H1 (cell line): ENCODE measurements at regions not wholly inside any gene's neighbourhood (a gene's known extent, or its start where the extent isn't known, plus 50 kb on each side); places are given as distances from the start of the nearest gene placed in this dataset.

Source experiments
- CTCF ChIA-PET: fragments of 300-600 bp; sonication (Branson Sonifier 250); formaldehyde crosslinking; loops from one replicate; lab custom pipeline; 2021; ENCODE audit not compliant: partially characterized antibody; lab: Charles Lee
- POLR2A ChIA-PET: fragments of 300-600 bp; sonication (Branson Sonifier 250); formaldehyde crosslinking; loops from one replicate; lab custom pipeline; 2021; ENCODE audit warnings: inconsistent platforms; ENCODE audit not compliant: partially characterized antibody; lab: Charles Lee
- DNase-seq, 2 experiments: peaks; one replicate each; pipeline versions ENCODE4 v3.0.0 to v3.0.0-alpha.2; 2010 to 2022; ENCODE audit warnings: low spot score in 2 of 2, low read depth in 1 of 2, mixed read lengths in 1 of 2
- FAIRE-seq: peaks from 2 replicates; lab custom pipeline; 2011; peaks lifted over from hg19 to GRCh38; lab: Jason Lieb, UNC
- H2AFZ ChIP-seq: 2 replicates; pipeline ENCODE4 v1.8.1; 2012; ENCODE audit warnings: low read length, inconsistent platforms
- H2AK5ac ChIP-seq: 2 replicates; pipeline ENCODE4 v1.6.1; 2013; ENCODE audit warnings: low read depth, low read length
- H2BK120ac ChIP-seq: replicated peaks from 2 replicates; pipeline ENCODE3; 2013; ENCODE audit warnings: low read depth, low read length, inconsistent platforms
- H2BK12ac ChIP-seq: 2 replicates; pipeline ENCODE4 v1.6.1; 2013; ENCODE audit warnings: low read depth, low read length
- H2BK15ac ChIP-seq: 2 replicates; pipeline ENCODE4 v1.6.1; 2013; ENCODE audit warnings: low read length
- H2BK20ac ChIP-seq: 2 replicates; pipeline ENCODE4 v1.6.1; 2013; ENCODE audit warnings: low read length
- H2BK5ac ChIP-seq: 2 replicates; pipeline ENCODE4 v1.6.1; 2013; ENCODE audit warnings: low read depth, low read length
- H3K14ac ChIP-seq: 2 replicates; pipeline ENCODE4 v1.6.1; 2013; ENCODE audit warnings: inconsistent platforms; ENCODE audit not compliant: insufficient read length
- H3K18ac ChIP-seq: 2 replicates; pipeline ENCODE4 v1.6.1; 2013; ENCODE audit warnings: low read length; ENCODE audit errors: extremely low read depth
- H3K23ac ChIP-seq: 2 replicates; pipeline ENCODE4 v1.6.1; 2013; ENCODE audit warnings: inconsistent platforms; ENCODE audit not compliant: insufficient read length
- H3K23me2 ChIP-seq: 2 replicates; pipeline ENCODE4 v1.6.1; 2013; ENCODE audit warnings: low read depth, low read length
- H3K27ac ChIP-seq: 2 replicates; pipeline ENCODE4 v1.6.1; 2011; ENCODE audit warnings: low read depth, low read length, inconsistent platforms
- H3K27me3 ChIP-seq, 4 experiments: replicated peaks in 1 of 4; 1 replicate in 1 of 4; 2 replicates in 3 of 4; pipeline versions ENCODE4 v1.6.1 to v1.8.1; 2011 to 2013; ENCODE audit warnings: low read length in 3 of 4, mild to moderate bottlenecking in 3 of 4, inconsistent platforms in 2 of 4, mixed read lengths in 2 of 4, moderate library complexity in 1 of 4; ENCODE audit not compliant: control insufficient read depth in 3 of 4, insufficient read depth in 3 of 4; ENCODE audit errors: extremely low read depth in 1 of 4
- H3K36me3 ChIP-seq, 4 experiments: 2 replicates each; pipeline versions ENCODE4 v1.6.1 to v1.8.1; 2011 to 2013; ENCODE audit warnings: mild to moderate bottlenecking in 4 of 4, low read length in 3 of 4, moderate library complexity in 2 of 4, control low read depth in 1 of 4, inconsistent platforms in 1 of 4; ENCODE audit not compliant: insufficient read depth in 4 of 4, control insufficient read depth in 2 of 4
- H3K4ac ChIP-seq: replicated peaks from 2 replicates; pipeline ENCODE3; 2013; ENCODE audit warnings: low read length, low read depth, mixed read lengths, inconsistent platforms; ENCODE audit not compliant: insufficient read length
- H3K4me1 ChIP-seq, 4 experiments: replicated peaks in 1 of 4; 1 replicate in 1 of 4; 2 replicates in 3 of 4; pipeline versions ENCODE4 v1.6.1 to v1.8.1; 2011 to 2013; ENCODE audit warnings: low read length in 3 of 4, inconsistent platforms in 2 of 4, mixed read lengths in 1 of 4; ENCODE audit not compliant: insufficient read depth in 4 of 4, control insufficient read depth in 3 of 4
- H3K4me2 ChIP-seq, 2 experiments: 2 replicates each; pipeline versions ENCODE4 v1.6.1 to v1.8.1; 2011 to 2013; ENCODE audit warnings: low read depth in 2 of 2, low read length in 2 of 2, control low read depth in 1 of 2, inconsistent platforms in 1 of 2, mild to moderate bottlenecking in 1 of 2; ENCODE audit not compliant: insufficient read depth in 1 of 2
- H3K4me3 ChIP-seq, 4 experiments: fragments of 200-600, 300-600 bp in 1 of 4; sonication (generic), shearing (Covaris generic), sonication (Bioruptor Twin) in 1 of 4; 2 replicates each; pipeline versions ENCODE4 v1.5.1 to v1.8.1; 2011 to 2016; ENCODE audit warnings: low read length in 4 of 4, low read depth in 3 of 4, control low read depth in 2 of 4, inconsistent platforms in 2 of 4, mild to moderate bottlenecking in 2 of 4, mixed read lengths in 1 of 4, moderate library complexity in 1 of 4; ENCODE audit not compliant: insufficient read depth in 2 of 4; ENCODE audit errors: extremely low read depth in 1 of 4
- H3K56ac ChIP-seq: replicated peaks from 2 replicates; pipeline ENCODE3; 2013; ENCODE audit warnings: low read depth, mild to moderate bottlenecking, mixed read lengths, low read length, inconsistent platforms; ENCODE audit not compliant: insufficient read length
- H3K79me1 ChIP-seq: 2 replicates; pipeline ENCODE4 v1.6.1; 2013; ENCODE audit warnings: low read depth, low read length, control low read depth
- H3K79me2 ChIP-seq, 2 experiments: 2 replicates each; pipeline versions ENCODE4 v1.6.1 to v1.8.1; 2012 to 2013; ENCODE audit warnings: low read length in 2 of 2, mild to moderate bottlenecking in 2 of 2, inconsistent platforms in 1 of 2; ENCODE audit not compliant: insufficient read depth in 2 of 2, control insufficient read depth in 1 of 2
- H3K9ac ChIP-seq, 4 experiments: replicated peaks in 1 of 4; 1 replicate in 1 of 4; 2 replicates in 3 of 4; pipeline versions ENCODE4 v1.6.1 to v1.8.1; 2011 to 2013; ENCODE audit warnings: low read depth in 3 of 4, low read length in 3 of 4, control low read depth in 2 of 4, mild to moderate bottlenecking in 2 of 4, moderate library complexity in 2 of 4, inconsistent platforms in 1 of 4; ENCODE audit errors: extremely low read depth in 1 of 4
- H3K9me3 ChIP-seq, 2 experiments: 2 replicates each; pipeline versions ENCODE4 v1.6.1 to v1.8.1; 2012 to 2013; ENCODE audit warnings: mild to moderate bottlenecking in 2 of 2, moderate library complexity in 2 of 2, control low read depth in 1 of 2, inconsistent platforms in 1 of 2, low read depth in 1 of 2, low read length in 1 of 2, mixed read lengths in 1 of 2; ENCODE audit not compliant: insufficient read depth in 2 of 2
- H4K20me1 ChIP-seq, 2 experiments: replicated peaks in 1 of 2; 2 replicates each; pipeline versions ENCODE3 to v1.8.1; 2011 to 2013; ENCODE audit warnings: inconsistent platforms in 2 of 2, low read length in 2 of 2, mild to moderate bottlenecking in 1 of 2; ENCODE audit not compliant: insufficient read depth in 2 of 2, control insufficient read depth in 1 of 2
- H4K5ac ChIP-seq: 2 replicates; pipeline ENCODE4 v1.6.1; 2013; ENCODE audit warnings: low read length, low read depth, mixed read lengths, inconsistent platforms; ENCODE audit not compliant: insufficient read length
- H4K8ac ChIP-seq: 2 replicates; pipeline ENCODE4 v1.8.0; 2013; ENCODE audit warnings: mild to moderate bottlenecking, moderate library complexity, low read length, inconsistent platforms; ENCODE audit not compliant: insufficient read depth; ENCODE audit errors: extremely low read depth
- H4K91ac ChIP-seq: replicated peaks from 2 replicates; pipeline ENCODE3; 2013; ENCODE audit warnings: low read length, mixed read lengths, inconsistent platforms; ENCODE audit not compliant: insufficient read length
- BACH1 ChIP-seq: IDR thresholded peaks from 2 replicates; pipeline ENCODE4 v1.6.1; 2012; ENCODE audit warnings: low read length, improper control_type of control experiment
- CTCF ChIP-seq, 3 experiments: IDR thresholded peaks; 1 replicate in 2 of 3; 2 replicates in 1 of 3; pipeline versions ENCODE4 v1.5.1 to v1.6.1; 2011; ENCODE audit warnings: low read length in 3 of 3, mild to moderate bottlenecking in 3 of 3, inconsistent platforms in 2 of 3, low read depth in 1 of 3, moderate library complexity in 1 of 3; ENCODE audit not compliant: insufficient read depth in 1 of 3; ENCODE audit errors: control extremely low read depth in 1 of 3
- JUND ChIP-seq: IDR thresholded peaks from 2 replicates; pipeline ENCODE4 v1.6.1; 2011; ENCODE audit warnings: mild to moderate bottlenecking, improper control_type of control experiment, low read length
- NANOG ChIP-seq: IDR thresholded peaks from 2 replicates; pipeline ENCODE4 v1.6.1; 2011; ENCODE audit warnings: low read length, low read depth, mild to moderate bottlenecking, inconsistent platforms; ENCODE audit not compliant: insufficient read depth, poor library complexity, severe bottlenecking
- NRF1 ChIP-seq: IDR thresholded peaks from 2 replicates; pipeline ENCODE4 v1.6.1; 2011; ENCODE audit warnings: mild to moderate bottlenecking, low read depth, low read length, improper control_type of control experiment
- PHF8 ChIP-seq: fragments of 200-600 bp; sonication (generic); conservative IDR thresholded peaks from 2 replicates; pipeline ENCODE4 v1.7.1; 2012; ENCODE audit warnings: low read depth, mild to moderate bottlenecking, inconsistent platforms, low read length, moderate library complexity
- POLR2A ChIP-seq, 2 experiments: IDR thresholded peaks; 1 replicate in 1 of 2; 2 replicates in 1 of 2; pipeline ENCODE4 v1.6.1; 2011; ENCODE audit warnings: low read depth in 2 of 2, low read length in 2 of 2, mild to moderate bottlenecking in 2 of 2; ENCODE audit errors: control extremely low read depth in 1 of 2
- RAD21 ChIP-seq, 2 experiments: IDR thresholded peaks in 1 of 2; conservative IDR thresholded peaks in 1 of 2; 2 replicates each; pipeline ENCODE4 v1.6.1; 2011; ENCODE audit warnings: low read depth in 2 of 2, low read length in 2 of 2, improper control_type of control experiment in 1 of 2, inconsistent platforms in 1 of 2, mild to moderate bottlenecking in 1 of 2, moderate library complexity in 1 of 2
- SIRT6 ChIP-seq: IDR thresholded peaks from one replicate; pipeline ENCODE4 v1.7.1; 2012; ENCODE audit warnings: low read length, inconsistent platforms
- TAF1 ChIP-seq: IDR thresholded peaks from 2 replicates; pipeline ENCODE4 v1.6.1; 2011; ENCODE audit warnings: mild to moderate bottlenecking, low read depth, low read length
- TBP ChIP-seq: IDR thresholded peaks from 2 replicates; pipeline ENCODE4 v1.6.1; 2011; ENCODE audit warnings: low read depth, low read length, improper control_type of control experiment
- WGBS, 2 experiments: shearing (Covaris generic) in 1 of 2; methylation state at CpG; one replicate each; pipeline versions ENCODE4 v1.1.6 to v1.1.7; 2013 to 2015; ENCODE audit warnings: low lambda C conversion rate in 2 of 2, mixed read lengths in 2 of 2, inconsistent platforms in 1 of 2, low coverage in 1 of 2, missing lambda C conversion rate in 1 of 2; ENCODE audit not compliant: insufficient replicate concordance in 2 of 2, insufficient coverage in 1 of 2, insufficient read length in 1 of 2; ENCODE audit errors: extremely low coverage in 1 of 2, missing lambda C conversion rate in 1 of 2; 5-methylcytosine and 5-hydroxymethylcytosine counted together

DNA sequence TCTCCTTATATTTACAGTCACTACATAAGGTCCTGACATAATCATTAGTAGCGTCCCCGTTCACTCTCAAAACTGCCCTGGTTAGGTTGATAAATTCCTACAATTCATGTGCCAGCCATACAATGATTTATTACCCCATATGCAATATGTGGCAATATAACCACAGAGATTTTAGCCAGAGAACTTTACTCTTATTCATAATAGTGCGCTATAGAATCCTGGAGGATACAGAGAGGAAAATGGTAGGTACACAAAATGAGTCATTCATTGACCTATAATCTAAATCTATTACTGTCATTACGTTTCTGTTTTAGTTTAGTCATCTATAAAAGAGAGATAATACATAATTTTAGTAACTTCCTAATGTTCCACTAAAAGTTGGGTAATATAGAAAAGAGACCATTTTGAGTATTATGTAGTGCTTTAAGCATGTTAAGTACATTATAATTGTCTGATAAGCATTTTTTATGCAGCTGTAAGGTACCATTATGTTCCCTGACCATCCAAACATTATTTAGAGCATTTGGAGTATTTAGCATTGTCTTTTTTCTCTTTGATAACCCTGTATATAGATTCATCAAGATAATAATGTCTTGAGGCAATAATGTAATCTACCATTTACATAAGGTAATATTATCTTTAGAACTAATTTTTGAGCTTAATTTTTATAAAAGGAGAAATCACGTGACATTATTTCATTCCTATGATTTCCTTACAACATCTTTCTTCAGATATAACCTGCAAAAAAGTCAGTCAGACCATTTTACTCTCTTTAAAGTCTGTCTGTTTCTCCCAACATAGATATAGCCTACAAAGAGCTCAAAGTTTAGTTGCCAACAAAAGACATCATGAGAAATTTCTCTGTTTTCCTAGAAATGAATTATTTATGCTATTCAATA lies 655.5 kb upstream of the ZNF608 start:
- H3K4ac ChIP-seq = no peak overlapping the region
- DNase-seq (no peak), FAIRE-seq (no peak)
- H2BK20ac ChIP-seq = no peak overlapping the region
- no peak overlapping the region for H2BK15ac ChIP-seq
- H2BK12ac ChIP-seq = no peak overlapping the region
- H3K56ac ChIP-seq = no peak overlapping the region
- no peaks in the 10 kb centered on the region for H3K27me3 ChIP-seq
- WGBS, 2 experiments = 88% methylated on average over 5 of the region's 5 CpGs; no CpG with 5 or more reads in 1 of the 2 experiments
- no peak overlapping the region for H2BK120ac ChIP-seq
- H3K18ac ChIP-seq = no peak overlapping the region
- no peak overlapping the region for H3K9ac ChIP-seq
- no peak overlapping the region for H3K14ac ChIP-seq
- ChIA-PET CTCF (no interaction called here), POLR2A (no interaction called here)
- H3K79me2 ChIP-seq = no peaks in the 10 kb centered on the region
- H2AK5ac ChIP-seq = no peak overlapping the region
- H2AFZ ChIP-seq = no peak overlapping the region
- H3K4me3 ChIP-seq = no peak overlapping the region
- no peaks in the 10 kb centered on the region for H3K36me3 ChIP-seq
- H3K23ac ChIP-seq = no peak overlapping the region
- H3K23me2 ChIP-seq = no peaks in the 10 kb centered on the region
- H4K5ac ChIP-seq = no peak overlapping the region
- no peak overlapping the region for H3K27ac ChIP-seq
- H4K20me1 ChIP-seq = no peaks in the 10 kb centered on the region
- no peak overlapping the region for H2BK5ac ChIP-seq
- H4K91ac ChIP-seq = no peak overlapping the region
- no peaks in the 10 kb centered on the region for H3K9me3 ChIP-seq
- H4K8ac ChIP-seq = no peak overlapping the region
- no peaks in the 10 kb centered on the region for H3K79me1 ChIP-seq
- H3K4me2 ChIP-seq = no peak overlapping the region
- H3K4me1 ChIP-seq = no peaks in the 10 kb centered on the region
- no peak for TF ChIP-seq SIRT6
- TF ChIP-seq POLR2A (IDR thresholded peaks at IDR 0.05; ENCODE audit: control extremely low read depth in 1 of 2, low read depth in 2 of 2, low read length in 2 of 2) = no peak
- no peak for TF ChIP-seq BACH1
- no peak for TF ChIP-seq CTCF (IDR thresholded peaks at IDR 0.05; ENCODE audit: control extremely low read depth in 1 of 3, insufficient read depth in 1 of 3, low read depth in 1 of 3, low read length in 3 of 3)
- TF ChIP-seq RAD21 (IDR thresholded peaks at IDR 0.05 in 1 of 2, conservative IDR thresholded peaks at IDR 0.05 in 1 of 2; ENCODE audit: low read depth in 2 of 2, low read length in 2 of 2) = no peak
- no peak for TF ChIP-seq NANOG
- TF ChIP-seq TBP = no peak
- no peak for TF ChIP-seq NRF1
- TF ChIP-seq PHF8 = no peak
- no peak for TF ChIP-seq JUND
- TF ChIP-seq TAF1 = no peak
